Ectodermal cell (in vitro differentiated cells): ENCODE measurements at regions not wholly inside any gene's neighbourhood (a gene's known extent, or its start where the extent isn't known, plus 50 kb on each side); places are given as distances from the start of the nearest gene placed in this dataset.

Experiments used
- H3K27ac ChIP-seq: 2 replicates; pipeline ENCODE4 v1.7.0; 2013; ENCODE audit warnings: mild to moderate bottlenecking, low read depth, low read length; ENCODE audit not compliant: insufficient read depth, poor library complexity, severe bottlenecking
- H3K27me3 ChIP-seq: 2 replicates; pipeline ENCODE4 v1.7.0; 2013; ENCODE audit warnings: mild to moderate bottlenecking, low read length; ENCODE audit not compliant: insufficient read depth, control insufficient read depth, poor library complexity, severe bottlenecking
- H3K36me3 ChIP-seq: one replicate; pipeline ENCODE4 v1.7.0; 2013; ENCODE audit warnings: low read length; ENCODE audit not compliant: control insufficient read depth, insufficient read depth
- H3K4me1 ChIP-seq: one replicate; pipeline ENCODE4 v1.7.0; 2013; ENCODE audit warnings: low read length; ENCODE audit not compliant: control insufficient read depth, insufficient read depth
- H3K4me3 ChIP-seq: 2 replicates; pipeline ENCODE4 v1.7.0; 2013; ENCODE audit warnings: low read depth, low read length, control low read depth; ENCODE audit not compliant: insufficient read depth
- H3K9me3 ChIP-seq: 2 replicates; pipeline ENCODE4 v1.7.0; 2013; ENCODE audit warnings: mild to moderate bottlenecking, low read length, moderate library complexity; ENCODE audit not compliant: control insufficient read depth
- WGBS, 2 experiments: methylation state at CpG; one replicate each; pipeline ENCODE4 v1.1.7; 2013; ENCODE audit warnings: missing lambda C conversion rate in 2 of 2; 5-methylcytosine and 5-hydroxymethylcytosine counted together

DNA sequence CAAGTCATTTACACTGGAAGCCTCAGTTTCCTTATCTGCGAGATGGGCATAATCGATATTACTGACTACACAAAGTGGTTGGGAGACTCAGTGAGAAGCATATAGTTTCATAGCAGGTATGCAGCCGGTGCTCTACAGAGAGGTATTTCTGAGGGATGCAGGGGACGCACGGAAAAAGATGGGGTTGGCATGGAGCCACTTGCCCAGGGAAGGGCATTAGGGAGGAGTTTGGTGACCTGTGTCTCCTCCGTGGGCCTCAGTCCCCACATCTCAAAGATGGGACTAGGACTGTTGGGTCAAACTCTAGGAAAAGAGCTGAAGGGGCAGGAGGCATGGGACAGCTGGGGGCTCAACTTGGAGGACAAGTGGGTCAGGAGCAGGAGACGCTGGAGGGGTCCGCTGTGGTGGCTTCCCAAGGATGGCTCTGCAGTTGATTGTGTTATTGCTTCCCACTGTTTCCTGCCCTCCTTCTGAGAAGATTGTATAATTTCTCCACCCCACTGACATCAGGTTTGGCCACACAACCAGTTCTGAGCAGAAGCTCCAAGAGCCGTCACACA lies 158.6 kb upstream of the ALDH1B1 start:
- Histone ChIP-seq H3K36me3 (no peaks in the 10 kb centered on the region), H3K27me3 (peaks cover 19% of the 10 kb centered on the region), H3K27ac (no peak overlapping the region), H3K4me3 (no peak overlapping the region), H3K9me3 (no peaks in the 10 kb centered on the region), H3K4me1 (peaks cover 22% of the 10 kb centered on the region)
- 95 to 96% methylated on average over 9 of the region's 9 CpGs for WGBS, 2 experiments

GRCh38 chr9:38233343-38233742 lies 159.2 kb upstream of the ALDH1B1 start:
- no peak overlapping the region for H3K27ac ChIP-seq
- H3K9me3 ChIP-seq, result no peaks in the 10 kb centered on the region
- WGBS, 2 experiments, result 87 to 88% methylated on average over 10 of the region's 10 CpGs
- H3K27me3 ChIP-seq, result peaks cover 19% of the 10 kb centered on the region
- no peak overlapping the region for H3K4me3 ChIP-seq
- no peaks in the 10 kb centered on the region for H3K36me3 ChIP-seq
- peaks cover 27% of the 10 kb centered on the region for H3K4me1 ChIP-seq

DNA sequence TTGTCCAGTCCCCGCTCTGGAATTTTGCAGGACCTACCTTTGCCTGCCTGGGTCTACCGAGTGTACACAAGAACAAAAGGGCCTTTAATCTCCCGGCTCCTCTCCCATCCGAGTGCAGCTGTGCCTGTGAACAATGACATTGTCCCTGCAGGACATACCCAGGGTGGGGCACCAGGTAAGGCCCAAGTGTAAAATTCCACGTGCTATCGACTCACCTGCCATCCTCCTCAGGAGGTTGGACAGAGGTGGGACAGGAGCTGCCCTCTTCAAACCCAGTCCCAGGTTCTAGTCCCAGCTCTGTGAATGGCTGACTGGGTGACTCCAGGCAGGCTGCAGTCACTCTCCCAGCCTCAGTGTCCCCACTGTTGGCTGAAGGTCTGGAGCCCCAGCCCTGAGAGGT lies 159.6 kb upstream of the ALDH1B1 start:
- no peak overlapping the region for H3K4me3 ChIP-seq
- H3K36me3 ChIP-seq, result no peaks in the 10 kb centered on the region
- H3K9me3 ChIP-seq, result no peaks in the 10 kb centered on the region
- peaks cover 19% of the 10 kb centered on the region for H3K27me3 ChIP-seq
- H3K4me1 ChIP-seq, result peaks cover 32% of the 10 kb centered on the region
- no peak overlapping the region for H3K27ac ChIP-seq
- 86 to 87% methylated on average over 6 of the region's 6 CpGs for WGBS, 2 experiments

- no peaks in the 10 kb centered on the region for H3K9me3 ChIP-seq
- H3K4me1 ChIP-seq, result peaks cover 36% of the 10 kb centered on the region
- no peaks in the 10 kb centered on the region for H3K36me3 ChIP-seq
- H3K4me3 ChIP-seq, result no peak overlapping the region
- H3K27me3 ChIP-seq, result peaks cover 18% of the 10 kb centered on the region
- 87% methylated on average over 13 of the region's 13 CpGs for WGBS, 2 experiments
- H3K27ac ChIP-seq, result peak overlapping the region; percentile 60
Measured at GRCh38 chr9:38229504-38230155, 160.6 kb upstream of the SHB start.

DNA sequence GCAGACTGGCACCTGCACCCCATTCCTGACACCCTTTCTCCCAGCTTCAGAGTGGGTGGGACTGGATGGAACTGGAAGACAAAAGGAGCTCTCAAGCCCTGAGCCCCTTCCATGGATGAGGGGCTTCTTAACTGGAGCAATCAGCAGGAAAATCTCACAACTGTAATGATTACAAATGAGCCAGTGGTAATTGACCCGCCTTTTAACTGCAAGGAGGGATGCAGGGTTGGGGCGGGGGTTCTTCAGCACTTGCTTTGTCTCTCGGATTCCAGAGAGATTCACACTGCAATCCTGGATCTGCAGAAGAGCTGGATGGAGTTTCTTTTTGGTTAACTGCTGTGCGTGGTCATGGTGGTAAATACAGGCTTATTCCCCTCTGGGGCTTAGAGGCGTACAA lies 160.1 kb upstream of the SHB start:
- no peaks in the 10 kb centered on the region for H3K9me3 ChIP-seq
- H3K4me3 ChIP-seq, result no peak overlapping the region
- peaks cover 13% of the 10 kb centered on the region for H3K27me3 ChIP-seq
- no peaks in the 10 kb centered on the region for H3K36me3 ChIP-seq
- peak overlapping the region; percentile 60 for H3K27ac ChIP-seq
- 26 to 34% methylated on average over 5 of the region's 5 CpGs for WGBS, 2 experiments
- H3K4me1 ChIP-seq, result peaks cover 36% of the 10 kb centered on the region

GRCh38 chr9:38228331-38229103 lies 159.5 kb upstream of the SHB start:
- no peaks in the 10 kb centered on the region for H3K9me3 ChIP-seq
- no peak overlapping the region for H3K4me3 ChIP-seq
- H3K36me3 ChIP-seq, result no peaks in the 10 kb centered on the region
- H3K4me1 ChIP-seq, result peaks cover 36% of the 10 kb centered on the region
- peak overlapping the region; percentile 60 for H3K27ac ChIP-seq
- WGBS, 2 experiments, result 52 to 56% methylated on average over 13 of the region's 13 CpGs
- H3K27me3 ChIP-seq, result peaks cover 13% of the 10 kb centered on the region

- Histone ChIP-seq H3K36me3 (no peaks in the 10 kb centered on the region), H3K27me3 (peaks cover 5% of the 10 kb centered on the region), H3K9me3 (no peaks in the 10 kb centered on the region), H3K4me3 (no peak overlapping the region), H3K27ac (peak overlapping the region; percentile 61), H3K4me1 (peaks cover 36% of the 10 kb centered on the region)
- 16 to 25% methylated on average over 8 to 10 of the region's 10 CpGs for WGBS, 2 experiments
Measured at GRCh38 chr9:38227656-38228055, 158.6 kb upstream of the SHB start.

DNA sequence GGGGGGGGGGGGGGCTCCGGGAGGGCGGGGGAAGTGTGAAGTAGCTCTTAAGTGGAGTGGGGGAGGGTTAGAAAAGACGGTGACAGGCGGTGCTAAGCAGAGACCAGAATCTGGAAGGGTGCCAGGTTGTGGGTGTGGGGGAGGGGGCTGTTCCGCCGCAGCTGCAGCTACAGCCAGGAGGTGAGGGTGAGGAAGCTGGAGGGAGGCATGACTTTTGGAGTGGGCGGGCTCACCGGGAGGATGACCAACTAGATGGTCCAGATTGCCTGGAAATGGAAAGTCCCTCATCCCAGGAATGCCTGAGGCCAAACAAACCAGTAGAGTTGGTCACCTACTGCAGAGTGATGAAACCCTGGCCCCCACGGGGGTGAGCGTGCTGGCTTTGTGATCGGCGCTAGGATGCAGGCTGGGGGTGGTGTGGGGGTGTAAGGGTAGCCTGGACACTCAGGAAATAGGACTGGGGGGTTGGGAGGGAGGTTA lies 158.1 kb upstream of the SHB start:
- Histone ChIP-seq H3K9me3 (no peaks in the 10 kb centered on the region), H3K27ac (peak overlapping the region; percentile 61), H3K36me3 (no peaks in the 10 kb centered on the region), H3K27me3 (peaks cover 5% of the 10 kb centered on the region), H3K4me1 (peaks cover 36% of the 10 kb centered on the region), H3K4me3 (peak overlapping the region; percentile 16)
- 4 to 5% methylated on average over 12 of the region's 12 CpGs for WGBS, 2 experiments

DNA sequence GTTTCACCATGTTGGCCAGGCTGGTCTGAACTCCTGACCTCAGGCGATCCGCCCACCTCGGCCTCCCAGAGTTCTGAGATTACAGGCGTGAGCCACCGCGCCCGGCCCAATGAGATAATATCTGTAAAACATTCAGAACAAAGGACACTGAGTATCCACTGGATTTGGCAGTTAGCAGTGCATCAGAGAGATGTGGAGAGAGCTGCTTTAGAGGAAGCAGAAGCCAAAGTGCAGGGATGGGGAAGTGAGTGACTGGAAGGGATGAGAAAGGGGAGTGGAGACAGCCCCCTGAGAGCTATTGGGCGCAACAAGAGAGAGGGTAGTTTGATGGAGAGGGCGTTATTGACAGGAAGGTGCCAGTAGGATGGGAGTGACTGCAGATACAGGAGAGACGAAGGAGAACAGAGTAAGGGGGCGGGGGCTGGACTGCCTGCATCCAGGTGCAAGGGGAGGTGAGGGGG lies 157.5 kb upstream of the SHB start:
- H3K27ac ChIP-seq, result no peak overlapping the region
- WGBS, 2 experiments, result 41 to 48% methylated on average over 11 of the region's 11 CpGs
- H3K27me3 ChIP-seq, result peaks cover 5% of the 10 kb centered on the region
- H3K36me3 ChIP-seq, result no peaks in the 10 kb centered on the region
- H3K4me3 ChIP-seq, result no peak overlapping the region
- H3K9me3 ChIP-seq, result no peaks in the 10 kb centered on the region
- H3K4me1 ChIP-seq, result peaks cover 36% of the 10 kb centered on the region

DNA sequence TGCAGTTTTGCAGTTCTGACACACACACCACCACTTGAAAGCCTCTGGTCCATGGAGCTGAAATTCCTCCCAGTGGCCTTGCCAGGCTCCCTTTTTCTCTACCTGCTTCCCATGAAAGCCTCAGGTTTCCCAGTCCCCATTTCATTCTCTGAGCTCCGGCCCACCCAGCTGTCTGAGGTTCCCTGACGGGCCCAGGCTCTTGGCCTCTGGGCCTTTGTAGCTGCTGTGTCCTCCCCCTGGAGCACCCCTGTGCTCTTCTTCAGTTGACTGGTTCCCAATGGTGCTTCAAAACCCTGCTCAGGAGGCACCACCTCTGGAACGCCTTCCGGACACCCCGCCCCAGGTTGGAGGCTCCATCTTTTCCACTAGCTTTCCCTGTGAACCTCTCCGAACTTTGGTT lies 155.9 kb upstream of the SHB start:
- Histone ChIP-seq H3K4me1 (peaks cover 31% of the 10 kb centered on the region), H3K27ac (no peak overlapping the region), H3K27me3 (peaks cover 1% of the 10 kb centered on the region), H3K9me3 (no peaks in the 10 kb centered on the region), H3K36me3 (no peaks in the 10 kb centered on the region), H3K4me3 (no peak overlapping the region)
- WGBS, 2 experiments, result 83 to 87% methylated on average over 6 of the region's 6 CpGs
